Loucy (cell line): ENCODE measurements at regions not wholly inside any gene's neighbourhood (a gene's known extent, or its start where the extent isn't known, plus 50 kb on each side); places are given as distances from the start of the nearest gene placed in this dataset.

Experiments
- CTCF ChIP-seq: fragments of 200-600 bp; sonication (generic); conservative IDR thresholded peaks from 2 replicates; pipeline ENCODE4 v1.5.1; 2014; ENCODE audit warnings: mild to moderate bottlenecking, antibody characterized with exemption, low read length
- EZH2phosphoT487 ChIP-seq: fragments of 200-600 bp; IDR thresholded peaks from 2 replicates; pipeline ENCODE4 v1.6.1; 2018; ENCODE audit warnings: antibody characterized with exemption, mild to moderate bottlenecking, moderate library complexity, borderline replicate concordance

GRCh38 chr1:184143449-184143848, 91.9 kb downstream of the TSEN15 start:
- TF ChIP-seq CTCF (peak; percentile 36), EZH2phosphoT487 (no peak)
